GM23338 (cell line): ENCODE measurements at regions not wholly inside any gene's neighbourhood (a gene's known extent, or its start where the extent isn't known, plus 50 kb on each side); places are given as distances from the start of the nearest gene placed in this dataset.

ENCODE experiments used
- CREB1 ChIP-seq: fragments of 250-450 bp; sonication (Bioruptor Pico); IDR thresholded peaks from 2 replicates; pipeline ENCODE4 v1.5.0; 2020; ENCODE audit warnings: low read depth, mild to moderate bottlenecking, moderate library complexity
- CTCF ChIP-seq, 2 experiments: fragments of 200-600 bp in 1 of 2; sonication (generic) in 1 of 2; conservative IDR thresholded peaks; 2 replicates each; pipeline versions ENCODE4 v1.5.1 to v1.6.1; 2016 to 2017; ENCODE audit warnings: antibody characterized with exemption in 2 of 2, low read depth in 2 of 2, mild to moderate bottlenecking in 2 of 2, moderate library complexity in 1 of 2
- EZH2 ChIP-seq: fragments of 200-600 bp; sonication (generic); IDR thresholded peaks from one replicate; pipeline ENCODE4 v1.8.0; 2017; ENCODE audit warnings: antibody characterized with exemption, mild to moderate bottlenecking, low read depth; ENCODE audit not compliant: unreplicated experiment
- EZH2phosphoT487 ChIP-seq: fragments of 200-600 bp; sonication (generic); IDR thresholded peaks from one replicate; pipeline ENCODE4 v1.8.1; 2018; ENCODE audit warnings: antibody characterized with exemption; ENCODE audit not compliant: unreplicated experiment
- JUNB ChIP-seq: IDR thresholded peaks from one replicate; pipeline ENCODE4 v1.6.1; 2016; ENCODE audit warnings: antibody characterized with exemption; ENCODE audit not compliant: unreplicated experiment
- NANOG ChIP-seq: IDR thresholded peaks from 2 replicates; pipeline ENCODE4 v1.6.1; 2016; ENCODE audit warnings: antibody characterized with exemption, borderline replicate concordance
- POLR2AphosphoS5 ChIP-seq: IDR thresholded peaks from 2 replicates; pipeline ENCODE4 v1.6.1; 2016; ENCODE audit warnings: antibody characterized with exemption, low read depth
- REST ChIP-seq: IDR thresholded peaks from one replicate; pipeline ENCODE4 v1.6.1; 2018; ENCODE audit warnings: antibody characterized with exemption; ENCODE audit not compliant: unreplicated experiment
- ZNF462 ChIP-seq: fragments of 250-450 bp; sonication (Bioruptor Pico); IDR thresholded peaks from 2 replicates; pipeline ENCODE4 v1.5.0; 2020; ENCODE audit warnings: mild to moderate bottlenecking, moderate library complexity

- no peak for TF ChIP-seq CTCF (conservative IDR thresholded peaks at IDR 0.05; ENCODE audit: low read depth in 2 of 2)
- no peak for TF ChIP-seq REST
- TF ChIP-seq EZH2: no peak
- no peak for TF ChIP-seq NANOG
- no peak for TF ChIP-seq CREB1 (CRISPR knock-in tag)
- no peak for TF ChIP-seq POLR2AphosphoS5
- TF ChIP-seq EZH2phosphoT487: no peak
- TF ChIP-seq ZNF462: no peak
- TF ChIP-seq JUNB: no peak
Observed at GRCh38 chr3:6721491-6721890, 139.4 kb upstream of the GRM7 start.
